Calu3 (cell line): ENCODE measurements at regions not wholly inside any gene's neighbourhood (a gene's known extent, or its start where the extent isn't known, plus 50 kb on each side); places are given as distances from the start of the nearest gene placed in this dataset.
A peak's percentile ranks its signal among the peaks of the same experiment; 100 is the strongest.

Source experiments
- BruUV-seq: library from RNA; stranded (reverse); fragments of 400-500 nt; replicated peaks from 2 replicates; lab custom pipeline; 2021; lab: Mats Ljungman, UMichigan
- CTCF ChIA-PET: fragments of 300-600 bp; sonication (Branson Sonifier 250); formaldehyde crosslinking; loops from one replicate; lab custom pipeline; 2022; ENCODE audit warnings: antibody characterized with exemption; lab: Charles Lee
- DNase-seq: peaks from one replicate; pipeline ENCODE4 v3.0.0; 2022
- H3K27ac Mint-ChIP-seq: one replicate; pipeline ENCODE4 v1.8.0; 2022; ENCODE audit warnings: mixed read lengths; ENCODE audit not compliant: unreplicated experiment
- H3K27me3 Mint-ChIP-seq: one replicate; pipeline ENCODE4 v1.8.0; 2022; ENCODE audit warnings: mixed read lengths; ENCODE audit not compliant: unreplicated experiment
- H3K36me3 Mint-ChIP-seq: one replicate; pipeline ENCODE4 v1.8.0; 2022; ENCODE audit warnings: mild to moderate bottlenecking, moderate library complexity, mixed read lengths; ENCODE audit not compliant: insufficient read depth, unreplicated experiment
- H3K4me1 Mint-ChIP-seq: one replicate; pipeline ENCODE4 v1.8.0; 2022; ENCODE audit warnings: mild to moderate bottlenecking, low read depth, mixed read lengths; ENCODE audit not compliant: unreplicated experiment
- H3K4me3 Mint-ChIP-seq: one replicate; pipeline ENCODE4 v1.8.0; 2022; ENCODE audit warnings: mild to moderate bottlenecking, low read depth, moderate library complexity, mixed read lengths; ENCODE audit not compliant: unreplicated experiment
- H3K9me3 Mint-ChIP-seq: one replicate; pipeline ENCODE4 v1.8.0; 2022; ENCODE audit warnings: low read depth, mixed read lengths; ENCODE audit not compliant: unreplicated experiment
- intact Hi-C: fragments of 100-400 bp; cut with micrococcal nuclease; formaldehyde crosslinking; loops from one replicate; pipeline ENCODE4 v1.10.0; 2022; ENCODE audit not compliant: unreplicated experiment
- TF ChIP-seq, protein P1 (sequence below): fragments of 200-600 bp; IDR thresholded peaks from one replicate; pipeline ENCODE4 v1.8.0; 2022; ENCODE audit warnings: antibody characterized with exemption; ENCODE audit not compliant: unreplicated experiment

DNA sequence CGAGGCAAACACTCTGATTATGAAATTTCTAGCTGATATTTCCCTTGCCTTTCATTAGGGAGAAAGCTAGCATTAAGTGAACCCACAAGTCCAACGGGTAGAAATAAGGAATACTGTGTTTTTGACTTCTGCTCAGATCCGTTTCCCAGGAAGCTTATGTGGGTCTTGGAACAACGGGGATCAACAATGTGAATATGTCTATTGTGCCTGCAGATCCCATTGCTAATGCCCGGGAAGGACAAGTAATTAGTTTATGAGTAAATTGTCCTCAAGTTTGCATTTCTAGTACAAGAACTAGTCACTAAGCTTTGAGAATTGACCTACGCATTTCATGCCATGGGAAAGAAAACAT lies 236.4 kb downstream of the UACA start:
- intact Hi-C loops: no loop called here
- BruUV-seq: no TSS peak
- TF ChIP-seq, protein P1, sequence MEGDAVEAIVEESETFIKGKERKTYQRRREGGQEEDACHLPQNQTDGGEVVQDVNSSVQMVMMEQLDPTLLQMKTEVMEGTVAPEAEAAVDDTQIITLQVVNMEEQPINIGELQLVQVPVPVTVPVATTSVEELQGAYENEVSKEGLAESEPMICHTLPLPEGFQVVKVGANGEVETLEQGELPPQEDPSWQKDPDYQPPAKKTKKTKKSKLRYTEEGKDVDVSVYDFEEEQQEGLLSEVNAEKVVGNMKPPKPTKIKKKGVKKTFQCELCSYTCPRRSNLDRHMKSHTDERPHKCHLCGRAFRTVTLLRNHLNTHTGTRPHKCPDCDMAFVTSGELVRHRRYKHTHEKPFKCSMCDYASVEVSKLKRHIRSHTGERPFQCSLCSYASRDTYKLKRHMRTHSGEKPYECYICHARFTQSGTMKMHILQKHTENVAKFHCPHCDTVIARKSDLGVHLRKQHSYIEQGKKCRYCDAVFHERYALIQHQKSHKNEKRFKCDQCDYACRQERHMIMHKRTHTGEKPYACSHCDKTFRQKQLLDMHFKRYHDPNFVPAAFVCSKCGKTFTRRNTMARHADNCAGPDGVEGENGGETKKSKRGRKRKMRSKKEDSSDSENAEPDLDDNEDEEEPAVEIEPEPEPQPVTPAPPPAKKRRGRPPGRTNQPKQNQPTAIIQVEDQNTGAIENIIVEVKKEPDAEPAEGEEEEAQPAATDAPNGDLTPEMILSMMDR: no peak
- H3K27me3 Mint-ChIP-seq: peaks cover 27% of the 10 kb centered on the region
- H3K4me3 Mint-ChIP-seq: no peak overlapping the region
- CTCF ChIA-PET: interaction anchor here (0.6 to 2.0 kb wide), 4 partner anchors 15 to 934 kb away, joined by 3 to 6 read pairs (median 4); no protein-coding TSS in a partner anchor
- peaks cover 34% of the 10 kb centered on the region for H3K4me1 Mint-ChIP-seq
- H3K9me3 Mint-ChIP-seq: no peaks in the 10 kb centered on the region
- DNase-seq: no peak
- no peak overlapping the region for H3K27ac Mint-ChIP-seq
- H3K36me3 Mint-ChIP-seq: no peaks in the 10 kb centered on the region

DNA sequence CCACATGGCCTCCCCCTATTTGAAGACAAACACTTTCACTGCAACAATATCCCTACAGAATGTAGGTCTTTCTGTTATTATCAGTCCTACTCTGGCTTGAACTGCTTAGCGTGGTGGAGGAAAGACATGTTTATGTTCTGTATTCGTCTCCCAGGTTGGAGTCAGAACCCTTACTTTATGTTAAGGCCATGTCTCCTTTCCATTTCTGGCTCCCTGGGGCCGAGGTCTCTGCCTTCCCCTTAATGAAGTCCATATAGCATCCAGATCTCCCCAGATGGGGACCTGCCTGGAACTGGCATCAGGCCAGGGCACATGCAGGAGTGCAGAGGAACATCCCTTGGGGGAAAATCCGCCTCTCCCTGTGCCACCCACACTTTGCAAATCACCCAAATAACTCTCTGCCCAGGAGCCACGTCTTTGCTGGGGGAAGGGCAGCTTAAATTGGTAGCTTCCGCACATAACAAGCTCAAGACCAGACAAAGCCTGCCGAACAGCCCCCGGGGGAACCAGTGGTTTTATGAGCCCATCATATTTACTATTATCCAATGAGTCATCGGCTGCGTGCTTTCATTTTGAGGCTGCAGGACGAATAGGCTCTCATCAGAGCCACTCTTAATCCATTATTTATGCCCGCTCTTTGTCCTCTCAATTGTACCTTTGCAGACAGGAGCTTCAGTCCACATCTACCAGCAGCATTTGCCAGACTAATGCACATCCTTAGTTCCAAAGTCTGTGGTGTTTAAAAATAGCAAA lies 237.0 kb downstream of the UACA start:
- BruUV-seq: no TSS peak
- peaks cover 27% of the 10 kb centered on the region for H3K27me3 Mint-ChIP-seq
- peak; percentile 48 for DNase-seq
- no peak overlapping the region for H3K4me3 Mint-ChIP-seq
- TF ChIP-seq, protein P1: no peak
- no peak overlapping the region for H3K27ac Mint-ChIP-seq
- intact Hi-C loops: no loop called here
- CTCF ChIA-PET: interaction anchor here (1.0 to 1.1 kb wide), 2 partner anchors 19 to 21 kb away, joined by 3 to 5 read pairs; no protein-coding TSS in a partner anchor
- peaks cover 34% of the 10 kb centered on the region for H3K4me1 Mint-ChIP-seq
- H3K9me3 Mint-ChIP-seq: no peaks in the 10 kb centered on the region
- H3K36me3 Mint-ChIP-seq: no peaks in the 10 kb centered on the region

DNA sequence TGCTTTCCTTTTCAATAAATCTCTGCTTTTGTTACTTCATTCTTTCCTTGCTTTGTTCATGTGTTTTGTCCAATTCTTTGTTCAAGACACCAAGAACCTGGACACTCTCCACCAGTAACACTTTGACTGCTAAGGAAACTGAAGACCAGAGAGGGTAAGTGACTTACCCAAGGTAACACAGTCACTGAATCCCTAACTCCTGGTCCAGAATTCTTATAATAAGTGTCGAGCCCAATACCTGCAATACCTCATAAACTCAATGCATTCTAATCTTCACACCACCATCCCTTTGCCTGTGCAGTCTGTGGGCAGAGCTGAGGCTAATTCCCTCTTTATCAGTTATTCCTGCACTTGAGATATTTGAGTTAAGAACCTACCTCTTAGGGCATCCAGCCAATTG lies 237.8 kb downstream of the UACA start:
- no peak overlapping the region for H3K27ac Mint-ChIP-seq
- BruUV-seq: no TSS peak
- TF ChIP-seq, protein P1: no peak
- no peak overlapping the region for H3K4me3 Mint-ChIP-seq
- H3K27me3 Mint-ChIP-seq: peaks cover 22% of the 10 kb centered on the region
- CTCF ChIA-PET: no interaction called here
- no peak for DNase-seq
- H3K9me3 Mint-ChIP-seq: no peaks in the 10 kb centered on the region
- peaks cover 34% of the 10 kb centered on the region for H3K4me1 Mint-ChIP-seq
- intact Hi-C loops: no loop called here
- no peaks in the 10 kb centered on the region for H3K36me3 Mint-ChIP-seq

GRCh38 chr15:70524470-70524869 lies 238.9 kb downstream of the UACA start:
- Mint-ChIP-seq H3K4me3 (no peak overlapping the region), H3K27ac (no peak overlapping the region), H3K4me1 (peaks cover 34% of the 10 kb centered on the region), H3K27me3 (peaks cover 12% of the 10 kb centered on the region), H3K36me3 (no peaks in the 10 kb centered on the region), H3K9me3 (no peaks in the 10 kb centered on the region)
- TF ChIP-seq, protein P1: no peak
- CTCF ChIA-PET: no interaction called here
- no TSS peak for BruUV-seq
- no peak for DNase-seq
- intact Hi-C loops: no loop called here
